Activated naive CD4-positive, alpha-beta T cell treated with anti-CD3 and anti-CD28 coated beads, Interleukin-2, amount 50 U/mL, for 24 hours (primary cell): ENCODE measurements at regions not wholly inside any gene's neighbourhood (a gene's known extent, or its start where the extent isn't known, plus 50 kb on each side); places are given as distances from the start of the nearest gene placed in this dataset.

Experiments
- H3K27ac Mint-ChIP-seq: one replicate; pipeline ENCODE4 v1.8.0; 2021; ENCODE audit warnings: mild to moderate bottlenecking, mixed read lengths
- H3K27me3 Mint-ChIP-seq: one replicate; pipeline ENCODE4 v1.8.0; 2021; ENCODE audit warnings: mixed read lengths
- H3K36me3 Mint-ChIP-seq: one replicate; pipeline ENCODE4 v1.8.0; 2021; ENCODE audit warnings: mixed read lengths
- H3K4me1 Mint-ChIP-seq: one replicate; pipeline ENCODE4 v1.8.0; 2021; ENCODE audit warnings: mixed read lengths
- H3K4me3 Mint-ChIP-seq: one replicate; pipeline ENCODE4 v1.8.0; 2021; ENCODE audit warnings: mild to moderate bottlenecking, mixed read lengths
- H3K9me3 Mint-ChIP-seq: one replicate; pipeline ENCODE4 v1.8.0; 2021; ENCODE audit warnings: mixed read lengths

GRCh38 chr3:152037297-152037696 is 163.9 kb downstream of the SUCNR1 start:
- peaks cover 6% of the 10 kb centered on the region for H3K9me3 Mint-ChIP-seq
- H3K4me3 Mint-ChIP-seq = no peak overlapping the region
- no peak overlapping the region for H3K27ac Mint-ChIP-seq
- H3K36me3 Mint-ChIP-seq = peaks cover 1% of the 10 kb centered on the region
- H3K27me3 Mint-ChIP-seq = no peaks in the 10 kb centered on the region
- no peaks in the 10 kb centered on the region for H3K4me1 Mint-ChIP-seq

GRCh38 chr3:152037953-152038352 is 164.5 kb downstream of the SUCNR1 start:
- peaks cover 1% of the 10 kb centered on the region for H3K36me3 Mint-ChIP-seq
- H3K4me3 Mint-ChIP-seq = no peak overlapping the region
- no peaks in the 10 kb centered on the region for H3K27me3 Mint-ChIP-seq
- no peak overlapping the region for H3K27ac Mint-ChIP-seq
- H3K4me1 Mint-ChIP-seq = no peaks in the 10 kb centered on the region
- peaks cover 6% of the 10 kb centered on the region for H3K9me3 Mint-ChIP-seq

GRCh38 chr3:152038490-152038889 is 165.0 kb downstream of the SUCNR1 start:
- no peaks in the 10 kb centered on the region for H3K36me3 Mint-ChIP-seq
- peaks cover under 1% of the 10 kb centered on the region for H3K9me3 Mint-ChIP-seq
- no peaks in the 10 kb centered on the region for H3K4me1 Mint-ChIP-seq
- no peaks in the 10 kb centered on the region for H3K27me3 Mint-ChIP-seq
- H3K4me3 Mint-ChIP-seq = no peak overlapping the region
- H3K27ac Mint-ChIP-seq = no peak overlapping the region

- Mint-ChIP-seq H3K4me1 (no peaks in the 10 kb centered on the region), H3K9me3 (no peaks in the 10 kb centered on the region), H3K27ac (no peak overlapping the region), H3K4me3 (no peak overlapping the region), H3K36me3 (no peaks in the 10 kb centered on the region), H3K27me3 (no peaks in the 10 kb centered on the region)
Observed at GRCh38 chr3:152039887-152040286, 166.4 kb downstream of the SUCNR1 start.

GRCh38 chr3:152040319-152040718 is 166.9 kb downstream of the SUCNR1 start:
- Mint-ChIP-seq H3K4me3 (no peak overlapping the region), H3K4me1 (no peaks in the 10 kb centered on the region), H3K9me3 (no peaks in the 10 kb centered on the region), H3K36me3 (no peaks in the 10 kb centered on the region), H3K27me3 (no peaks in the 10 kb centered on the region), H3K27ac (no peak overlapping the region)

GRCh38 chr3:152043620-152044019 is 170.2 kb downstream of the SUCNR1 start:
- no peak overlapping the region for H3K4me3 Mint-ChIP-seq
- H3K27ac Mint-ChIP-seq = no peak overlapping the region
- no peaks in the 10 kb centered on the region for H3K9me3 Mint-ChIP-seq
- no peaks in the 10 kb centered on the region for H3K4me1 Mint-ChIP-seq
- H3K27me3 Mint-ChIP-seq = no peaks in the 10 kb centered on the region
- H3K36me3 Mint-ChIP-seq = no peaks in the 10 kb centered on the region

- Mint-ChIP-seq H3K9me3 (no peaks in the 10 kb centered on the region), H3K4me3 (no peak overlapping the region), H3K27me3 (no peaks in the 10 kb centered on the region), H3K4me1 (no peaks in the 10 kb centered on the region), H3K36me3 (peaks cover 1% of the 10 kb centered on the region), H3K27ac (no peak overlapping the region)
Observed at GRCh38 chr3:152046280-152046679, 172.8 kb downstream of the SUCNR1 start.

- H3K27me3 Mint-ChIP-seq = no peaks in the 10 kb centered on the region
- H3K9me3 Mint-ChIP-seq = no peaks in the 10 kb centered on the region
- peaks cover 1% of the 10 kb centered on the region for H3K36me3 Mint-ChIP-seq
Observed at GRCh38 chr3:152047465-152047864, 174.0 kb downstream of the SUCNR1 start.

GRCh38 chr3:152048831-152049230 is 175.4 kb downstream of the SUCNR1 start:
- Mint-ChIP-seq H3K27me3 (no peaks in the 10 kb centered on the region), H3K4me1 (no peaks in the 10 kb centered on the region), H3K9me3 (no peaks in the 10 kb centered on the region), H3K4me3 (no peak overlapping the region), H3K27ac (no peak overlapping the region), H3K36me3 (peaks cover 1% of the 10 kb centered on the region)

More at GRCh38 chr3:152047465-152047864, 174.0 kb downstream of the SUCNR1 start:
- no peak overlapping the region for H3K4me3 Mint-ChIP-seq
- H3K4me1 Mint-ChIP-seq = no peaks in the 10 kb centered on the region
- no peak overlapping the region for H3K27ac Mint-ChIP-seq

- Mint-ChIP-seq H3K27ac (no peak overlapping the region), H3K27me3 (no peaks in the 10 kb centered on the region), H3K36me3 (peaks cover 1% of the 10 kb centered on the region), H3K4me3 (no peak overlapping the region), H3K9me3 (no peaks in the 10 kb centered on the region), H3K4me1 (no peaks in the 10 kb centered on the region)
Observed at GRCh38 chr3:152050903-152051302, 177.5 kb downstream of the SUCNR1 start.

- H3K9me3 Mint-ChIP-seq = no peaks in the 10 kb centered on the region
- no peaks in the 10 kb centered on the region for H3K4me1 Mint-ChIP-seq
- H3K27ac Mint-ChIP-seq = no peak overlapping the region
- H3K4me3 Mint-ChIP-seq = no peak overlapping the region
- H3K36me3 Mint-ChIP-seq = peaks cover 1% of the 10 kb centered on the region
- H3K27me3 Mint-ChIP-seq = no peaks in the 10 kb centered on the region
Observed at GRCh38 chr3:152051501-152052404, 178.3 kb downstream of the SUCNR1 start.

- Mint-ChIP-seq H3K27me3 (no peaks in the 10 kb centered on the region), H3K4me3 (no peak overlapping the region), H3K36me3 (peaks cover 1% of the 10 kb centered on the region), H3K27ac (no peak overlapping the region), H3K4me1 (no peaks in the 10 kb centered on the region), H3K9me3 (no peaks in the 10 kb centered on the region)
Observed at GRCh38 chr3:152053866-152054265, 180.4 kb downstream of the SUCNR1 start.

GRCh38 chr3:152054315-152054714 is 180.9 kb downstream of the SUCNR1 start:
- peaks cover 1% of the 10 kb centered on the region for H3K36me3 Mint-ChIP-seq
- no peak overlapping the region for H3K4me3 Mint-ChIP-seq
- H3K27ac Mint-ChIP-seq = no peak overlapping the region
- H3K27me3 Mint-ChIP-seq = no peaks in the 10 kb centered on the region
- no peaks in the 10 kb centered on the region for H3K4me1 Mint-ChIP-seq
- no peaks in the 10 kb centered on the region for H3K9me3 Mint-ChIP-seq

GRCh38 chr3:152056073-152056472 is 182.6 kb downstream of the SUCNR1 start:
- no peaks in the 10 kb centered on the region for H3K27me3 Mint-ChIP-seq
- H3K4me1 Mint-ChIP-seq = no peaks in the 10 kb centered on the region
- H3K4me3 Mint-ChIP-seq = no peak overlapping the region
- H3K27ac Mint-ChIP-seq = no peak overlapping the region
- H3K36me3 Mint-ChIP-seq = no peaks in the 10 kb centered on the region
- no peaks in the 10 kb centered on the region for H3K9me3 Mint-ChIP-seq

- no peak overlapping the region for H3K27ac Mint-ChIP-seq
- H3K36me3 Mint-ChIP-seq = no peaks in the 10 kb centered on the region
- H3K4me1 Mint-ChIP-seq = no peaks in the 10 kb centered on the region
- no peaks in the 10 kb centered on the region for H3K9me3 Mint-ChIP-seq
- H3K27me3 Mint-ChIP-seq = no peaks in the 10 kb centered on the region
- no peak overlapping the region for H3K4me3 Mint-ChIP-seq
Observed at GRCh38 chr3:152056481-152056880, 183.0 kb downstream of the SUCNR1 start.

- no peaks in the 10 kb centered on the region for H3K27me3 Mint-ChIP-seq
- H3K9me3 Mint-ChIP-seq = no peaks in the 10 kb centered on the region
- no peaks in the 10 kb centered on the region for H3K4me1 Mint-ChIP-seq
- no peaks in the 10 kb centered on the region for H3K36me3 Mint-ChIP-seq
- H3K27ac Mint-ChIP-seq = no peak overlapping the region
- no peak overlapping the region for H3K4me3 Mint-ChIP-seq
Observed at GRCh38 chr3:152056987-152057386, 183.5 kb downstream of the SUCNR1 start.

- Mint-ChIP-seq H3K36me3 (no peaks in the 10 kb centered on the region), H3K4me1 (no peaks in the 10 kb centered on the region), H3K27ac (no peak overlapping the region), H3K27me3 (no peaks in the 10 kb centered on the region), H3K9me3 (no peaks in the 10 kb centered on the region), H3K4me3 (no peak overlapping the region)
Observed at GRCh38 chr3:152058856-152059255, 185.4 kb downstream of the SUCNR1 start.
